SK-N-SH (cell line): ENCODE measurements at regions not wholly inside any gene's neighbourhood (a gene's known extent, or its start where the extent isn't known, plus 50 kb on each side); places are given as distances from the start of the nearest gene placed in this dataset.
A peak's percentile ranks its signal among the peaks of the same experiment; 100 is the strongest.

Source experiments
- CHD2 ChIP-seq: fragments of 150-350 bp; IDR thresholded peaks from 2 replicates; pipeline ENCODE4 v1.6.1; 2018; ENCODE audit warnings: low read length; ENCODE audit not compliant: partially characterized antibody
- CTCF ChIP-seq: fragments of 200-600 bp; sonication (generic); IDR thresholded peaks from 2 replicates; pipeline ENCODE4 v1.6.1; 2017; ENCODE audit warnings: antibody characterized with exemption, mild to moderate bottlenecking, moderate library complexity
- EP300 ChIP-seq, 2 experiments: IDR thresholded peaks; 2 replicates each; pipeline versions ENCODE4 v1.4.0 to v1.6.1; 2012; ENCODE audit warnings: borderline replicate concordance in 1 of 2, low read depth in 1 of 2, low read length in 1 of 2
- FOSL2 ChIP-seq: IDR thresholded peaks from 2 replicates; pipeline ENCODE4 v1.4.0; 2012; ENCODE audit warnings: low read depth, mild to moderate bottlenecking, moderate library complexity, borderline replicate concordance
- FOXJ3 ChIP-seq: sonication (generic); formaldehyde crosslinking; IDR thresholded peaks from 2 replicates; pipeline ENCODE4 v1.5.1; 2020; ENCODE audit warnings: mild to moderate bottlenecking, missing genetic modification reagents
- FOXM1 ChIP-seq: IDR thresholded peaks from 2 replicates; pipeline ENCODE4 v1.4.0; 2012; ENCODE audit warnings: low read depth, mild to moderate bottlenecking
- IRF3 ChIP-seq: fragments of 150-350 bp; IDR thresholded peaks from 2 replicates; pipeline ENCODE4 v1.6.1; 2016; ENCODE audit warnings: mild to moderate bottlenecking, low read depth, low read length
- JUND ChIP-seq: IDR thresholded peaks from 2 replicates; pipeline ENCODE4 v1.4.0; 2012
- MEF2A ChIP-seq: IDR thresholded peaks from 2 replicates; pipeline ENCODE4 v1.4.0; 2012; ENCODE audit warnings: low read depth, borderline replicate concordance
- MXI1 ChIP-seq: IDR thresholded peaks from 2 replicates; pipeline ENCODE4 v1.6.1; 2012; ENCODE audit warnings: mild to moderate bottlenecking, low read depth, low read length, improper control_type of control experiment
- NFIC ChIP-seq: IDR thresholded peaks from 2 replicates; pipeline ENCODE4 v1.4.0; 2012; ENCODE audit warnings: borderline replicate concordance
- NRF1 ChIP-seq: IDR thresholded peaks from 2 replicates; pipeline ENCODE4 v1.6.1; 2012; ENCODE audit warnings: low read depth, mild to moderate bottlenecking, low read length
- POLR2AphosphoS5 ChIP-seq: IDR thresholded peaks from 2 replicates; pipeline ENCODE4 v1.6.1; 2012; ENCODE audit warnings: low read depth, low read length
- RAD21 ChIP-seq: IDR thresholded peaks from 2 replicates; pipeline ENCODE4 v1.6.1; 2012; ENCODE audit warnings: mild to moderate bottlenecking, low read length
- RCOR1 ChIP-seq: fragments of 150-350 bp; IDR thresholded peaks from 2 replicates; pipeline ENCODE4 v1.6.1; 2017; ENCODE audit warnings: antibody characterized with exemption, low read length
- REST ChIP-seq: IDR thresholded peaks from 2 replicates; pipeline ENCODE4 v1.6.1; 2012; ENCODE audit warnings: mild to moderate bottlenecking, low read depth, low read length, moderate library complexity
- RFX5 ChIP-seq: IDR thresholded peaks from 2 replicates; pipeline ENCODE4 v1.6.1; 2012; ENCODE audit warnings: mild to moderate bottlenecking, improper control_type of control experiment, low read length
- SIN3A ChIP-seq: IDR thresholded peaks from 2 replicates; pipeline ENCODE4 v1.6.1; 2012; ENCODE audit warnings: low read depth, mild to moderate bottlenecking, low read length, moderate library complexity, borderline replicate concordance
- SMC3 ChIP-seq: IDR thresholded peaks from 2 replicates; pipeline ENCODE4 v1.6.1; 2012; ENCODE audit warnings: low read depth, low read length, improper control_type of control experiment
- TAF1 ChIP-seq: IDR thresholded peaks from 2 replicates; pipeline ENCODE4 v1.6.1; 2012; ENCODE audit warnings: low read depth, mild to moderate bottlenecking, low read length, moderate library complexity, borderline replicate concordance
- USF1 ChIP-seq: IDR thresholded peaks from 2 replicates; pipeline ENCODE4 v1.4.0; 2012; ENCODE audit warnings: low read depth, borderline replicate concordance
- YY1 ChIP-seq: IDR thresholded peaks from 2 replicates; pipeline ENCODE4 v1.4.0; 2012; ENCODE audit warnings: low read depth, mild to moderate bottlenecking

GRCh38 chr3:157810924-157811718 lies 295.1 kb downstream of the SHOX2 start (continued):
- peak; percentile 54 for TF ChIP-seq RAD21
- peak; percentile 89 for TF ChIP-seq NFIC
- TF ChIP-seq CTCF, result no peak
- peak; percentile 99 for TF ChIP-seq RCOR1
- no peak for TF ChIP-seq MEF2A
- TF ChIP-seq MXI1, result peak; percentile 65; the same call in 1 of the 2 replicates
- TF ChIP-seq SIN3A, result 0 out of 2 replicates have a peak, but pooled peaks have one; percentile 67
- TF ChIP-seq FOXJ3 (CRISPR knock-in tag), result peak; percentile 97
- TF ChIP-seq EP300 (IDR thresholded peaks at IDR 0.05; ENCODE audit: borderline replicate concordance in 1 of 2, low read depth in 1 of 2, low read length in 1 of 2), result peak; percentile 87 to 100
- TF ChIP-seq CHD2, result peak; percentile 93
- no peak for TF ChIP-seq YY1
- no peak for TF ChIP-seq IRF3
- peak; percentile 15; the same call in 1 of the 2 replicates for TF ChIP-seq SMC3
- 0 out of 2 replicates have a peak, but pooled peaks have one; percentile 4 for TF ChIP-seq FOSL2
- TF ChIP-seq NRF1, result no peak
- peak; percentile 74 for TF ChIP-seq JUND
- TF ChIP-seq FOXM1, result peak; percentile 65; the same call in 1 of the 2 replicates
- TF ChIP-seq RFX5, result 0 out of 2 replicates have a peak, but pooled peaks have one; percentile 43
- peak; percentile 87 for TF ChIP-seq POLR2AphosphoS5
- no peak for TF ChIP-seq TAF1
- 0 out of 2 replicates have a peak, but pooled peaks have one; percentile 44 for TF ChIP-seq REST
- TF ChIP-seq USF1, result peak; percentile 64; the same call in 1 of the 2 replicates
